Liver (tissue), 3 donors: ENCODE measurements at regions not wholly inside any gene's neighbourhood (a gene's known extent, or its start where the extent isn't known, plus 50 kb on each side); places are given as distances from the start of the nearest gene placed in this dataset.

ENCODE experiments used
- EGR1 ChIP-seq, 2 donors: IDR thresholded peaks; 2 replicates each; pipeline ENCODE4 v1.6.1; 2016 to 2018; ENCODE audit warnings: antibody characterized with exemption in 2 of 2, low read depth in 2 of 2
- FOXA1 ChIP-seq: IDR thresholded peaks from 2 replicates; pipeline ENCODE4 v1.6.1; 2016; ENCODE audit warnings: antibody characterized with exemption
- GABPA ChIP-seq, 2 donors: IDR thresholded peaks in 1 of 2; conservative IDR thresholded peaks in 1 of 2; 2 replicates each; pipeline ENCODE4 v1.6.1; 2016; ENCODE audit warnings: antibody characterized with exemption in 2 of 2, mild to moderate bottlenecking in 1 of 2, moderate library complexity in 1 of 2
- HNF4A ChIP-seq, 2 donors: conservative IDR thresholded peaks; 2 replicates each; pipeline ENCODE4 v1.6.1; 2016; ENCODE audit warnings: antibody characterized with exemption in 2 of 2, mild to moderate bottlenecking in 2 of 2
- JUND ChIP-seq, 2 donors: IDR thresholded peaks; 2 replicates each; pipeline ENCODE4 v1.6.1; 2016; ENCODE audit warnings: antibody characterized with exemption in 2 of 2
- NR2F2 ChIP-seq: IDR thresholded peaks from 2 replicates; pipeline ENCODE4 v1.6.1; 2016; ENCODE audit warnings: antibody characterized with exemption
- RAD21 ChIP-seq, 2 donors: IDR thresholded peaks; 2 replicates each; pipeline ENCODE4 v1.6.1; 2016; ENCODE audit warnings: antibody characterized with exemption in 2 of 2, mild to moderate bottlenecking in 2 of 2
- SP1 ChIP-seq: IDR thresholded peaks from 2 replicates; pipeline ENCODE4 v1.6.1; 2018; ENCODE audit warnings: antibody characterized with exemption, mild to moderate bottlenecking
- TAF1 ChIP-seq: conservative IDR thresholded peaks from 2 replicates; pipeline ENCODE4 v1.6.1; 2016; ENCODE audit warnings: antibody characterized with exemption, mild to moderate bottlenecking
- YY1 ChIP-seq: IDR thresholded peaks from 2 replicates; pipeline ENCODE4 v1.6.1; 2016; ENCODE audit warnings: antibody characterized with exemption, mild to moderate bottlenecking
- TF ChIP-seq, protein P1 (sequence below): fragments of 150-350 bp; IDR thresholded peaks from 2 replicates; pipeline ENCODE4 v1.5.1; 2017; ENCODE audit warnings: improper control_type of control experiment, low read depth, low read length; ENCODE audit not compliant: missing input control
- TF ChIP-seq, protein P2 (sequence below): IDR thresholded peaks from 2 replicates; pipeline ENCODE4 v1.6.1; 2016; ENCODE audit warnings: antibody characterized with exemption, mild to moderate bottlenecking
- TF ChIP-seq, protein P3 (sequence below): IDR thresholded peaks from 2 replicates; pipeline ENCODE4 v1.6.1; 2016; ENCODE audit warnings: antibody characterized with exemption
- TF ChIP-seq, protein P4 (sequence below): IDR thresholded peaks from 2 replicates; pipeline ENCODE4 v1.6.1; 2016; ENCODE audit warnings: antibody characterized with exemption
- donor health status: healthy.
- donor health status: healthy.

DNA sequence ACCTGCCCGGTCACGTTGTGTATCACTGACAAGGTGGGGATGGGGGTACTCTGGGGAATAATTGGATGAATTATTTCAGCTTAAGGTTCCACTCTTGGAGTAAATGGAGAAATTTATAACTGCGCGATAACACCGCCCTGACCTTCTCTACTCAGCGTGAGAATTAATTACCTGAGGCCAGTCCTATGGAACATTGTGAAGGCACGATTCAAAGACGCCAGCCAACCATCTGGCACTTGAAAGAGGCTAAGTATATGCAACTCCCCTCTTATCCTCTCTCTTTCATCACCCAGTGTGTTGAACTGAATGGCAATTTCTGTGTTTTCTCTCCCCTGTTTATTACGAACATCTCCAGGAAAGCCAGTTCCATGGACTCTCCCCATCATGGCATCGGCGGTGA, 235.5 kb upstream of the TUT7 start:
- TF ChIP-seq FOXA1: no peak
- TF ChIP-seq, protein P1, sequence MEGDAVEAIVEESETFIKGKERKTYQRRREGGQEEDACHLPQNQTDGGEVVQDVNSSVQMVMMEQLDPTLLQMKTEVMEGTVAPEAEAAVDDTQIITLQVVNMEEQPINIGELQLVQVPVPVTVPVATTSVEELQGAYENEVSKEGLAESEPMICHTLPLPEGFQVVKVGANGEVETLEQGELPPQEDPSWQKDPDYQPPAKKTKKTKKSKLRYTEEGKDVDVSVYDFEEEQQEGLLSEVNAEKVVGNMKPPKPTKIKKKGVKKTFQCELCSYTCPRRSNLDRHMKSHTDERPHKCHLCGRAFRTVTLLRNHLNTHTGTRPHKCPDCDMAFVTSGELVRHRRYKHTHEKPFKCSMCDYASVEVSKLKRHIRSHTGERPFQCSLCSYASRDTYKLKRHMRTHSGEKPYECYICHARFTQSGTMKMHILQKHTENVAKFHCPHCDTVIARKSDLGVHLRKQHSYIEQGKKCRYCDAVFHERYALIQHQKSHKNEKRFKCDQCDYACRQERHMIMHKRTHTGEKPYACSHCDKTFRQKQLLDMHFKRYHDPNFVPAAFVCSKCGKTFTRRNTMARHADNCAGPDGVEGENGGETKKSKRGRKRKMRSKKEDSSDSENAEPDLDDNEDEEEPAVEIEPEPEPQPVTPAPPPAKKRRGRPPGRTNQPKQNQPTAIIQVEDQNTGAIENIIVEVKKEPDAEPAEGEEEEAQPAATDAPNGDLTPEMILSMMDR: no peak
- TF ChIP-seq, protein P2, sequence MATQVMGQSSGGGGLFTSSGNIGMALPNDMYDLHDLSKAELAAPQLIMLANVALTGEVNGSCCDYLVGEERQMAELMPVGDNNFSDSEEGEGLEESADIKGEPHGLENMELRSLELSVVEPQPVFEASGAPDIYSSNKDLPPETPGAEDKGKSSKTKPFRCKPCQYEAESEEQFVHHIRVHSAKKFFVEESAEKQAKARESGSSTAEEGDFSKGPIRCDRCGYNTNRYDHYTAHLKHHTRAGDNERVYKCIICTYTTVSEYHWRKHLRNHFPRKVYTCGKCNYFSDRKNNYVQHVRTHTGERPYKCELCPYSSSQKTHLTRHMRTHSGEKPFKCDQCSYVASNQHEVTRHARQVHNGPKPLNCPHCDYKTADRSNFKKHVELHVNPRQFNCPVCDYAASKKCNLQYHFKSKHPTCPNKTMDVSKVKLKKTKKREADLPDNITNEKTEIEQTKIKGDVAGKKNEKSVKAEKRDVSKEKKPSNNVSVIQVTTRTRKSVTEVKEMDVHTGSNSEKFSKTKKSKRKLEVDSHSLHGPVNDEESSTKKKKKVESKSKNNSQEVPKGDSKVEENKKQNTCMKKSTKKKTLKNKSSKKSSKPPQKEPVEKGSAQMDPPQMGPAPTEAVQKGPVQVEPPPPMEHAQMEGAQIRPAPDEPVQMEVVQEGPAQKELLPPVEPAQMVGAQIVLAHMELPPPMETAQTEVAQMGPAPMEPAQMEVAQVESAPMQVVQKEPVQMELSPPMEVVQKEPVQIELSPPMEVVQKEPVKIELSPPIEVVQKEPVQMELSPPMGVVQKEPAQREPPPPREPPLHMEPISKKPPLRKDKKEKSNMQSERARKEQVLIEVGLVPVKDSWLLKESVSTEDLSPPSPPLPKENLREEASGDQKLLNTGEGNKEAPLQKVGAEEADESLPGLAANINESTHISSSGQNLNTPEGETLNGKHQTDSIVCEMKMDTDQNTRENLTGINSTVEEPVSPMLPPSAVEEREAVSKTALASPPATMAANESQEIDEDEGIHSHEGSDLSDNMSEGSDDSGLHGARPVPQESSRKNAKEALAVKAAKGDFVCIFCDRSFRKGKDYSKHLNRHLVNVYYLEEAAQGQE: no peak
- TF ChIP-seq YY1: no peak
- TF ChIP-seq RAD21 (IDR thresholded peaks at IDR 0.05): no peak
- no peak for TF ChIP-seq TAF1
- no peak for TF ChIP-seq JUND (IDR thresholded peaks at IDR 0.05)
- no peak for TF ChIP-seq EGR1 (IDR thresholded peaks at IDR 0.05; ENCODE audit: low read depth in 2 of 2)
- TF ChIP-seq, protein P3, sequence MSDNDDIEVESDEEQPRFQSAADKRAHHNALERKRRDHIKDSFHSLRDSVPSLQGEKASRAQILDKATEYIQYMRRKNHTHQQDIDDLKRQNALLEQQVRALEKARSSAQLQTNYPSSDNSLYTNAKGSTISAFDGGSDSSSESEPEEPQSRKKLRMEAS: no peak
- TF ChIP-seq SP1: no peak
- no peak for TF ChIP-seq HNF4A (conservative IDR thresholded peaks at IDR 0.05)
- no peak for TF ChIP-seq GABPA (IDR thresholded peaks at IDR 0.05 in 1 of 2, conservative IDR thresholded peaks at IDR 0.05 in 1 of 2)
- TF ChIP-seq, protein P4, sequence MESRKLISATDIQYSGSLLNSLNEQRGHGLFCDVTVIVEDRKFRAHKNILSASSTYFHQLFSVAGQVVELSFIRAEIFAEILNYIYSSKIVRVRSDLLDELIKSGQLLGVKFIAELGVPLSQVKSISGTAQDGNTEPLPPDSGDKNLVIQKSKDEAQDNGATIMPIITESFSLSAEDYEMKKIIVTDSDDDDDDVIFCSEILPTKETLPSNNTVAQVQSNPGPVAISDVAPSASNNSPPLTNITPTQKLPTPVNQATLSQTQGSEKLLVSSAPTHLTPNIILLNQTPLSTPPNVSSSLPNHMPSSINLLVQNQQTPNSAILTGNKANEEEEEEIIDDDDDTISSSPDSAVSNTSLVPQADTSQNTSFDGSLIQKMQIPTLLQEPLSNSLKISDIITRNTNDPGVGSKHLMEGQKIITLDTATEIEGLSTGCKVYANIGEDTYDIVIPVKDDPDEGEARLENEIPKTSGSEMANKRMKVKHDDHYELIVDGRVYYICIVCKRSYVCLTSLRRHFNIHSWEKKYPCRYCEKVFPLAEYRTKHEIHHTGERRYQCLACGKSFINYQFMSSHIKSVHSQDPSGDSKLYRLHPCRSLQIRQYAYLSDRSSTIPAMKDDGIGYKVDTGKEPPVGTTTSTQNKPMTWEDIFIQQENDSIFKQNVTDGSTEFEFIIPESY: no peak
- TF ChIP-seq NR2F2: no peak
